Fibroblast of the conjunctiva (primary cell): ENCODE measurements at regions not wholly inside any gene's neighbourhood (a gene's known extent, or its start where the extent isn't known, plus 50 kb on each side); places are given as distances from the start of the nearest gene placed in this dataset.
"Not testable (repeated sequence)": the region's sequence is repeated elsewhere in the genome, so short reads cannot be mapped to it uniquely, and the experiment has no call there.

ENCODE experiments used
- DNase-seq: peaks from one replicate; pipeline ENCODE4 v3.0.0-alpha.2; 2010; ENCODE audit warnings: low read depth

DNA sequence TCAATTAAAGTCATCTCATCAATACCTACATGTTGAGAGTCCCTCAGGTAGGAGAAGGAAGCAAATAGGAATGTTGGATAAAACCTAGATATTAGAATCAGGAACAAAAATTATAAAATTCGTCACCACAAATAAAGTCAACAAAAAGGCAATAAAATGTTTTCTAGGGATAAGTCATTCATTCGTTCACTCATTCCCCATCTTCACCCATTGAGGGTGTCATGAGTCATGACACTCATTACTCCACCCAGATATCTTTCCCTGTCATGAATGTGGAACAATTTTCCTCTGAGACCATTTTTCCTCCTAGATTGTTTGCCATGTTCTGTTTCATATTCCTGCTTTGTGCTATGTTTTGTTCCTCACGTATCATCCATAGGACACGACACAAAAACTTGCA, 50.9 kb upstream of the OLIG3 start:
- DNase-seq: no peak

DNA sequence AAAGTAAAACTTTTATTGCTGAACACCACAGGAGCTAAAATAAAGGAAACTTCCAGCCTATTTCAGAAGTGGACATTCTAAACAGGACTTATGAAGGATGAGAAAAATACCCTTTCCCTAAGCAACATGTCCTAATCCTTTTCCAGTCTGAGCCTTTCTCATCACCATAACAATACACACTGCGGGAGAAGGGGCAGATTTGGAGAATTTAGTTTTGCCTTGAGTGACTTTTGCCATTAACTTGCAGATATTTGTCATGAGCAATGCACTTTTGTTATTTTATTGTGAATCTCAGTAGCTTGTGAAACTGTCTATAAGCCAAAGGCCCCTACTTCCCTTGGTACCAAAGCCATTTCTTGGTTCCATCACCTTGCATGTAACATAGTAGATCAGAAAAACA, 53.0 kb upstream of the OLIG3 start:
- no peak for DNase-seq

DNA sequence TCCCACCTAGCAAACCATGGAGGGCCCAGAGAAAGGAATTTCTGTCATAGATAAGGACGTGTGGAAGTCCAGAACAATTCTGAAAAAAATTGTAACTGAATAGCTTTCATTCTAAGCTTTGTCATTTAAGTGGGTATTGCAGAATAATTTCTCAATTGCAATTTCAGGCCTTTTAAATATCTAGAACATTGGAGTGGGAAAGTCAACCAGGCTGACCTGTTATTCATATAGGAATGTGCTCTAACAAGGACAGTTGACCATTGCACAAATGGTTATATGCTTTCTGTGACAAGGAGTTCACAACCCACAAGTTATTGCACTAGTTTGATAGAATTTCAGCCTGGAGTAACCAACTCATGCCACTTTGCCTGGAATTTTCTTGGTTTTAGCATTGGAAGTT, 53.4 kb upstream of the OLIG3 start:
- DNase-seq: no peak

DNA sequence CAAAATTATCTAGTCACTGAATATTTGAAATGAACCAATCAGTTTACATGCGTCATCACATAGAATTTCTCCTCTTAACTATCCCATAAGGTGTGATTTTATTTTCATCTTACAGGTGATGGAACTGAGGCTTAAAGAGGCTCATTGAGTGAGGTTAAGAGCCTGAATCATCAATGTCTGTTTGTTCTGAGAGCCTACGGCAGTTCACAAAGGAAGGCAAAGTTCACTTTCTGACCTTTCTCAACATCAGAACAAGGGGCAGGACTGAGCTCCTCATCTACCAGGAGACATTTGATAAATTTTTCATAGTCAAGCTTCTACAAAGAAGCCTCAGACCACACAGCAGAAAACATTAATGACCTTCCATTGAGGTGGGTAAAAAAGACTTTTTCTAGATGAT, 54.9 kb upstream of the OLIG3 start:
- DNase-seq: no peak

DNA sequence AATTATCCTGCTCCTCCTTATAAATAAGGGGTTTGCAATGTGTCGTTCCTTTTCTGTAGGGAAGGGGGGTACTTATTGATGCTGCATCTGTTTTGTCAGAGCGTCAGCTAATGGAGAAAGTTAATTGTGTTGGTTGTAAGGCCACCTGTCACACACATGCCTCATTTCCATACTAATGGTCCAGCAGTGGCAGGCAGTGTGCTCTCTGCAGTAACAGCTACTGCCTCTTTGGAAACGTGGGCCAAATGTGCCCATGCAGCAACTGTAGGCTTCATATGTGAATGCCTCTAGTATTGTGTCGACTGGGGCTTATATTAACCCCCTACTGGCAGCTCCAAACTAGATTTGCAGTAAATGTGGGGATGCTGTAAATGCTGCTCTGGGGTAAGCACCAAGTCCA, 56.3 kb upstream of the OLIG3 start:
- no peak for DNase-seq

DNA sequence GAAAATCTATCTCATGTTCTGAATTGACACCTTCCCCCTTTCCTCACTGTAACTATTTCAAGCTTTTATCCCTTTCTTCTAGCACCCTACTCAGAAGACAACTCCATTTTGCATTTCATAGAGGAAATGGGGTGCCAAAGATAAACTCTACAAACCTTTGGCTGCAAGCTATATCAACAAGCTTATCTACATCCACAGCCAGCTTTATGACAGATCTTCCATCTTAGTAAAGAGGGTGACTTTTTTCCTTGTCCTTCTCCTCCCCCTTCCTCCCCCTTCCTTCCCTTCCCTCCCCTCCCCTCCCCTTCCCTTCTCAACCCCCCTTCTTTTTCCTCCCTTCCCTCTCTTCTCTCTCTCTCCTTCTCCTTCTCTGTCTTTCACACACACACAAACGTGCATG, 58.0 kb upstream of the OLIG3 start:
- no peak for DNase-seq

DNA sequence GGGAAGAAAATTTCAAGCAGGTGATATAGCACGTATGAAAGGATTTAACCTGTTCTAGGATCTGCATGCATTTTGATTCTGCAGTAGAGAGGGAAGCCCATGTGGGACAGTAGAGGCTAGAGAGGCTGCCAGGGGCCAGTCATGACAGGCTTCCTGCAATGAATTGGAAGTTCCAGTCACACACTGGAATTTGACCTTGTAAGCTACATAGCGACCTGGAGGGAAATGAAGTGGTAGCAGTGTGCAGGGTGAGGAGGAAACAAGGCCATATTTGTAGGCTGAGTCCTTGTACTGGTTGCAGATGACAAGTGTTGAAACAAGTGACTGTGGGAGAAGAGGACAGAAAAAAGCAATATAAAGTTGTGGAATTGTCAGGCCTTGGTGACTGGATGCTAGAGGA, 58.6 kb upstream of the OLIG3 start:
- DNase-seq: no peak

DNA sequence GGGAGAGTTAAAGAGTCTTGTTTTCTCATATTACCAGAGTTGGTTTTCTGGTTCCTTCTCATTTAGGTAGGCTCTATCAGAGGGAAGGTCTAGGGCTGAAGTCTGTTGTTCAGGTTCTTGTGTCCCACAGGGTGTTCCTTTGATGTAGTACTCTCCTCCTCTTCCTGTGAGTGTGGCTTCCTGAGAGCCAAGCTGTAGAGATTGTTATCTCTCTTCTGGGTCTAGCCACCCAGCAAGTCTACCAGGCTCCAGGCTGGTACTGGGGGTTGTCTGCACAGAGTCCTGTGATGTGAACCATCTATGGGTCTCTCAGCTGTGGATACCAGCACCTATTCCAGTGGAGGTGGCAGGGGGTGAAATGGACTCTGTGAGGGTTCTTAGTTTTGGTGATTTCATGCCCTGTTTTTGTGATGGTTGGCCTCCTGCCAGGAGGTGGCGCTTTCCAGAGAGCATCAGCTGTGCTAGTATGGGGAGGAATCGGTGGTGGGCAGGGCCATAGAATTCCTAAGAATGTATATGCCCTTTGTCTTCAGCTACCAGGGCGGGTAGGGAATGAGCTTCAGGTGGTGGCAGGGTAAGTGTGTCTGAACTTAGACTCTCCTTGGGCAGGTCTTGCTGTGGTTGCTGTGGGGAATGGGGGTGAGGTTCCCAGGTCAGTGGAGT, 65.5 kb upstream of the OLIG3 start:
- DNase-seq: not testable (repeated sequence)

DNA sequence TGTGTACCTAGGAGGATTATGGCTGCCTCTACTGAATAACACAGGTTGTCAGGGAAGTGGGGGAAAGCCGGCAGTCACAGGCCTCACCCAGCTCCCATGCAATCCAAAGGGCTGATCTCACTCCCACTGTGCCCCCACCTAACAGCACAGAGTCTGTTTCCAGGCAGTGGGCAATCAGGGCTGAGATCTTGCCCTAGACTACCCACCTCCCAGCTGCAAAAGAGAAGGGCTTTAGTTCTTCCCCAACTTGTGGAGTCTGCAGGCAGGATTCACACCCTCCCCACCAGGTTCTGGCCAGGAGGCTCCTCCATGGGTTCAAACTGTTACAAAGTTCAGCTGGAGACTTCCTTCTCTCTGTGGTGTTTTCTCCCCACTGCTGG, 66.0 kb upstream of the OLIG3 start:
- DNase-seq: no peak

DNA sequence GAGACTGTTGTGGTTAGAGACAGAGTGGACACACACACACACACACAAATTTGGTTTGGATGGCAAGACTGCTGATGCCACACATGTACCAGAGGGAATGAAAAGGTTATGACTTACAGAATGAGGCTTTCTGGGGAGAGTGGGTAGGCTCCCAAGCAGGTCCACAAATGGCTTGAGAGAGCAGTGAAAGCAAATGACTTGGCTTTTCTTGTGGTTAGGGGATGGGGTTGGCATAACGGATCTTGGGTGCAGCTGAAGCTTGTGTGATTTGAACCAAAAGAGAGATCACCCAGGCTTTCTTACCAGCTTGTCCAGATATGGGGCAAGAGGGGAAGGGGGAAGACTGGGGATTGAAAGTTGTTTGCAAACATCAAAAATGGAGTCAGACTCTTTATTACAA, 73.9 kb upstream of the OLIG3 start:
- DNase-seq: no peak

DNA sequence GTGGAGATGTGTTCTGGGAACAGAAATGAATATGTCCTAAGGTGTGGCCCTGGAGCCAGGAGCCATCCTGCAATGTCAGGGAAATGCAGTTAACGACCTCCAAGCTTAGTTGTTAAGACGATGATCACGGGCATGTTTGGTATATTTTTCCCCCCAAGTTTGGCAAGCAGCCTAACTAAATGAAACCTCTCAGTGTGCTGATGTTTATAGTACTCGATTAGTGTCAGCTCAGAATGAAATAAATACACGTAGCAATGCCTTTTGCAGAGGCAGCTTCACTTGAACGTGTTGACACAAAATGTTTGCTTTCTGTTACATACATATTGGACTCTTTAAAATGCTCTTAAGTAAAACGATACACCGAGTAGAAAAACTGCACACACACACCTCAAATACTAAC, 76.2 kb upstream of the OLIG3 start:
- no peak for DNase-seq

DNA sequence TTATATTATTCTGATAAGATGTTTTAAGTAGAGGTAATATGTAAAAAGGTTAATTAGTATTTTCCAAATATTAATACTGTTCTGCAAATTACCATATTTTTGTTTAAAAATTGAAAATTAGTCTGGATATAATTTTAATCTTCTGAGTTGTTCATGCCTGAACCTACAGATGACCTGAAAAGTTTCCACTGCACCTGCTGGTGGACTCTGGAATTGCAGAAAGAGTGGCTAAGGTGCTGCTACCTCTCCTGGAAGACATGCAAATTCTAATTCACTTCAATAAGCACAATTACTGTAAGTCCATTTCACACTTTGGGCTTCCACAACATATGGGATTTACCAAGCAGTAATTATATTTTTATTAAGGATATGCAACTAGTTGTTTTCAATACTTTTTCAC, 77.7 kb upstream of the OLIG3 start:
- DNase-seq: no peak

DNA sequence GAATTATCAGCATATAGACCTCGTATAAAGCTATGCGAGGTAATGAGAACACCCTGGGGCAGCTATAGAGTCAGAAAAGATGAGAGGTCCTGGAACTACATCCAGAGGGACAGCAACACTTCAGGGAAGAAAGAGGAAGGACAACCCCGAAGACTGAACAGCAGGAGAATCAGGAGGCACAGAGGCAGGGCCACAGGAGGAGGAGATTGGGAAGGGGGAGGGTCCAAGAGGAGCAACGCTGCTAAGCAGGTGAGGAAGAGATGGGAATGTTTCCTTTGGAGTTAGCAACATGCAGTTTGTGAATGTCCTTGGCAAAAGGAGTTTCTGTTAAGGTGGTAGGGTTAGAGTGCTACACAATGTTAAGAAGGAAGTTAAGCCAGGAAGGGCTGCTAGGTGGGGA, 79.5 kb upstream of the OLIG3 start:
- no peak for DNase-seq

DNA sequence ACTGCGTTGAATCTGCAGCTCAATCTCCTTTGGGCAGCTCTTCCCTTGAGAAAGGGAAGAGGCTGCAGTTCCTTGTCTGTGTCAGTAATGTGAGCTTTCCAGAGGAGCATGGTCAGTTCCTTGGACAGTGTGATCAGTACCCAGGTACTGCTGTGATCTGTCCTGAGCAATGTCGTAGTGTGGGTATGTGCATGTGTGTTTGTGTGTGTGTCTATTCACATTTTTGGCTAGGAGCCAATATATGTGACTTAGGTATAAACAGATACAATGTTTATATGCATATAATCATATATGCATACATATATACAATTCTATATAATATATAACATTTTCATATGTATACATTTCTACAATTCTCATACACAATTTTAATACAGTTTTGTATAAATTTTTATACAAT, 85.4 kb upstream of the OLIG3 start:
- no peak for DNase-seq

DNA sequence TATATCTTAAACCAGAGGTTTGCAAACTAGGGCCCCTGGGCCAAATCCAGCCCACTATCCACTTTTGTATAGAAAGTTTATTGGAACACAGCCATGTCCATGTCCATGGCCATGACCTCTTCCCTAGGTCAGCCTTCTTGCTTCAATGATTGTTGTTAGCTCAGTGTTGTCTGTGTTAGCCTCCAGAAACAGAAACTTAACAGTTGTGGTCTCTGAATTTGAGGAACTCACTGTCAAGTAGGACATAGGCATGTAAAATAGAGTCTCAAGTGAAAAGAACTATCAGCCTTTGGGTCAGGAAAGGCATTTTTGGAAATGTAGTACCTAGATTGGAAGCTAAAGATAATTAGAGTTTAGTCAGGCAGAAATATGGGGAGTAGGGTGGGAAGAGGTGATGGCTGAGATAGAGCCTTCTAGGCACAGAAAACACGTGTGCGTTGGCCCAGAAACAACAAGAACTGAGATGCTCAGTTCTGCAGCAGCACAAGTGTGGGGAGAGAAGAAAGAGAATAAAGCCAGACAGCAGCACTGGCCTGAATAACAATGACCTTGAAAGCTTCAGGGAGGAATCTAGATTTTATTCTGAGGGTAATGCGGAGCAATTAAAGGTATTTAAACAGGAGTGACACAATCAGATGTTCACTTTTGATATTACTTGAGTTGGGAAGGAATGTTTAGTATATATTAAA, 87.0 kb upstream of the OLIG3 start:
- no peak for DNase-seq

DNA sequence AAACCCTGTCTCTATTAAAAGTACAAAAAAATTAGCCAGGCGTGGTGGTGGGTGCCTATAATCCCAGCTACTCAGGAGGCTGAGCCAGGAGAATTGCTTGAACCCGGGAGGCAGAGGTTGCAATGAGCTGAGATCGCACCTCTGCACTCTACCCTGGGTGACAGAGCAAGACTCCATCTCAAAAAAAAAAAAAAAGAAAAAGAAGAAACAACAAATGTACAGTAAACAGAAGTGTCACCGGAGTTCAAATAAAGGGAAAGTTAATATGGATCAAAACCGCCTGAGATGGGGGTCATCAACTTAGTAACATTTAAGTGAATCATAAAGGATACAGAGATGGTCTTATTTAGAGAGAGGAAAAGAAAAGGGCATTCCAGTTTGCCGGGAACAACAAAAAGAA, 89.3 kb upstream of the OLIG3 start:
- DNase-seq: not testable (repeated sequence)

DNA sequence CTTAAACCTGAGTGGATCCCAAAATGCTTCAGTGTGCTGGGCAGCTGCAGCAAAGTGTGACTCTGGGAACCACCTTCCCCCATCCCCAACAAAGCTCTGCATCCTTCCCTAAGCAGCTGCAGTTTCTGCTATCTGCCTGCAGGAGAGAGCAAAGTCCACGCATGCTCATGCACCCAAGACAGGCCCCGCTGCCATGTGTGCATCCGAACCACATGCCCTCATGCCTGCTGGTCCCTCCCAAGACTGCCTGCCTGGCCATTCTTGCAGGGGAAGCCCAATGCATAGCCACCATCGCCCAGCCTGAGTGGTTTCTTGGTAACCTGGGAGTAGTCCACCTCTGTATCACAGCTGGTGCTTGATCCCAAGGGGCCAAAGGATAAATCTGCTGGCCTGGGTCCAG, 94.3 kb upstream of the OLIG3 start:
- DNase-seq: no peak

DNA sequence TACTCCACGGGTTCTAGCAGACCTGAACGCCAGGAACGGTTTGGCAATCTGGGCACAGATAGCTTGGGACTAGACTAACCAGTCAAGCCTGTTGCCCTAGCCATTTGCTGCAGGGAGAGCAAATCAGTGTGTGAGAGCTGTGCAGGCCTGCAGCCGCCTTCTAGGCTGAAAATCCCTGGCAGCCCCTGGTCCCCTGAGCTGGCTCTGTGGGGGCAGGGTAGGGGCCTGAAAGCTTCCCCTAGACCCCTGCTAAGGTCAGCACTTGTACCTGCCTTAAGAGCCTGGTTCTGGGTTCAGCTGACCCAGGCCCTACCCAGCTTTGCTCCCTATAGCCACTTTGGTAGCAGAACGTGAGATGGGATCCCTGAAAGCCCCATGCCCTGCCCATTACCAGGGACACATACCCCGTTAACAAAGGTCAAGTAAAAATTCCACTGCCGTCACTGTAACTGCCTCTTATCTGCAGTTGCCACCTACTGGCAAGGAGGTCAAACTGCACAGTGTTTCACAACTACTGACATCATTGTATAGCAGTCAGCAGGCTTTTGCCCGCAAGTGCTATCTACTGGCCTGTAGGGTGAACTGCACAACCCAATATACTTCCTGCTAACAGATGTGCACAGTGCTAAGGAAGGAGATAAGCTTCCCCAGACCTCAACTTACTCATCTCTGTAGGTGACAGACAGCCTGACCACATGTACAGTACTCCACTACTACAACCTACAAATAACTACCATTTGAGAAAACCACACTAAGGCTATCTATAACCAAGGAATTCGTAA, 95.1 kb upstream of the OLIG3 start:
- peak; percentile 18 for DNase-seq

DNA sequence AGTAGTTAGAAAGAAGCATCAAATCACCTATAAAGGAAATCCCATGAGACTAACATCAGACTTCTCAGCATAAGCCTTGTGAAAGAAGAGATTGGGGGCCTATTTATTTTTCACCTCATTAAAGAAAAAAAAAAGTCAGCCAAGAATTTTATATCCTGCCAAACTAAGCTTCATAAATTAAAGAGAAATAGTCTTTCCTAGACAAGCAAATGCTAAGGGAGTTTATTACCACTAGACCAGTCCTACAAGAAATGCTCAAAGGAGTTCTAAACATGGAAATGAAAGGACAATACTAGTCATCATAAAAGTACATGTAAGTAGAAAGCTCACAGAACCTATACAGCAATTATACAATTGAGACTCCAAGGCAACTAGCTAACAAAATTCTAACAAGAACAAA, 96.5 kb upstream of the OLIG3 start:
- DNase-seq: no peak

DNA sequence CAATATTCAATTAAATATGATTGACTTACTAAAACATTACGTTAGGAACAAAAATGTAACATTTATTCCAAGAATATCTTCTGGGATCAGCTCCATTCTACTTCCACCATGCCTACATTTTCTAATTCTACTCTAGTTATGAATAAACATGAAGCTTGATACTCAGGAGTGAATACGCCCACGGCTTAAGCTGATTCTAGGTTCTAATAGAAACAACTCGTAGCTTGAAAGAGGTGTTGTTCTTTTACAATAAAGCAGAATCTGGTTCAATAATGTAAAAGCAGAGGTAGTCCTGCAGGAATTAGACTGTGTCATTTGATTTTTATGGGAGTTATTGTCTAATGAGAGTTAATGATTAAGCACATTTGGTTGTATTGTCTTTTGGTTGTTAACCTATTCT, 107.3 kb upstream of the OLIG3 start:
- no peak for DNase-seq

DNA sequence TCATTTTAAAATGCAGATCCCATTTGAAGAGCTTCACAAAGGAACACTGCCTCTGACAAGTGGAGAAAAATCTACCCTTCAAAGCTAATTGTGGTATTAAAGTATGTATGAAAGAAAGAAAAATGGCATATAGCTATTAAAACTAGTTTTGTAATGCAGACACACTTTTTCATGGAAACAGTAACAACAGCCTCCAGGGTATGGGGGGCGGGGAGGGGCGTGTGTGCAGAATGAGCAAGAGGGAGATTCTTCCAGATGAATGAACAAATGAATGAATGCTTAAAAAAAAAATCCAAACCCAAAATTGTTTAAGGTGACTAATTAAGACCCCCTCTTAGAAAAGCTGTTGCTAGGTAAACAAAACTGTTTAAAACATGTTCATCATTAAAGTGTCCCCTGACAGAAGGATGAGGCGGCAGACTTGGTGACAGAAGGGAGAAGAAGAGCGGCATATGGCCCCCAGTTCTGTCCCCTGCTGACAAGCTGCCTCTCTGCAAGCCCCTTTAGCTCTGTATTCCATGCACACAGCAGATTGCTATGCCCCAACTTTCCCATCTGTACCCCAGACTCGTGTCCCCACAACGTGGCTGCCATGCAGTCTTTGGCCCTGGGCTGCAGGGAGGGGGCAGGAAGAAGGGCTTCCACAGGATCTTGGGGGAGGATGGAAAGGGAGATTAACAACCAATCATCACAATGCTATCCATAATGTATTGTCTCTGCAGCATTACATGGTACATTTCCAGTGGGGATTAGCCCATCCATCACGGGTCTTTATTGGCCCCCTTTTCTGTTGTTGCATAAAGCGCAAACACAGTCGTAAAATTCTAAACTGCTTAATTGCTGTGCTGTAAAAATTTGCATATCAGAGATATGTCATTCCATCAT, 108.4 kb upstream of the OLIG3 start:
- DNase-seq: no peak

DNA sequence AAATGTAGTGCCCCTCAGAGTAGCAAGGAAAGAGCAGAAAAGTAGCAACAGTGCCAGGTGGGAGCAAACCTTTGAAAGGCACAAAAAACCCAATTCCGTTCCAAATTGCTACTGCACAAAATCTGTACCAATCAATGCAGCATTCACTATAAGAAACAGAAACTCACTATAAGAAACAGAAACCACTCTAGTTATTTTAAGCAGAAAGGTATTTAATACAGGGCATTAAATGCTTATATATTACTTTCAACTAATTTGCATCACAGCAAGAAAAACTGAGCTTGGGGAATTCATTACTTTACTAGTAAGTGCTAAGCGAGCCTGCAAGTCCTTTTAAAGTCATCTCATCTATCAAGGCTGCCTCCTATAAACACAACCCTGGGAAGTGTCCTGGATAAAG, 116.5 kb upstream of the OLIG3 start:
- DNase-seq: no peak

DNA sequence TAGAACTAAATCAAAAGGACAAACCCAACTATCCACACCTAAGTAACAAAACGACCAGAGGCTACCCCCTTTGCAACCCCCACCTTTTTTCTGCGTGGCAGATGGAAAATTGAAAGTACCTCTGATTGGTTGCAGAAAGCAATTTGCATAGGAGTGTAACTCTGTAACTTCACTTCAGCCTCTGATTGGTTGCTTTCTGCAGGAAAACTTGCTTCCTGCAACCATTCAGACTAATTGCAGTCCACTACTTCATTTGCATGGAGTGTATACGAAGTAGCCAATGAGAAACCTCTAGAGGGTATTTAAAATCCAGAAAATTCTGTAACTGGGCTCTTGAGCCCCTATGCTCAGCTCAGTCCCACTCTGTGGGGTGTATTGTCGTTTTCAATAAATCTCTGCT, 129.1 kb upstream of the OLIG3 start:
- no peak for DNase-seq
